Lung microvascular endothelial cell (primary cell): ENCODE measurements at regions not wholly inside any gene's neighbourhood (a gene's known extent, or its start where the extent isn't known, plus 50 kb on each side); places are given as distances from the start of the nearest gene placed in this dataset.
"Not testable (repeated sequence)": the region's sequence is repeated elsewhere in the genome, so short reads cannot be mapped to it uniquely, and the experiment has no call there.

ENCODE experiments used
- DNase-seq, 2 donors: peaks; one replicate each; pipeline versions ENCODE4 v3.0.0 to v3.0.0-alpha.2; 2010; ENCODE audit warnings: low read depth in 2 of 2

- not testable (repeated sequence) for DNase-seq
These were observed 111.4 kb upstream of the METTL9 start for GRCh38 chr16:21487956-21488355.

- not testable (repeated sequence) for DNase-seq
These were observed 100.3 kb upstream of the METTL9 start for GRCh38 chr16:21499046-21499445.

GRCh38 chr16:21501223-21501868 is 98.0 kb upstream of the METTL9 start:
- DNase-seq: peak in 1 of 2 donors; percentile 35

- DNase-seq: peak; percentile 85 to 93
These were observed 97.3 kb upstream of the METTL9 start for GRCh38 chr16:21501869-21502667.

GRCh38 chr16:21503574-21503920 is 95.8 kb upstream of the METTL9 start:
- not testable (repeated sequence) for DNase-seq

- not testable (repeated sequence) for DNase-seq
These were observed 95.2 kb upstream of the METTL9 start for GRCh38 chr16:21503941-21504832.

GRCh38 chr16:21505751-21506520 is 93.4 kb upstream of the METTL9 start:
- DNase-seq: not testable (repeated sequence)

GRCh38 chr16:21506857-21507456 is 92.4 kb upstream of the METTL9 start:
- DNase-seq: not testable (repeated sequence)

GRCh38 chr16:21507631-21508305 is 91.6 kb upstream of the METTL9 start:
- not testable (repeated sequence) for DNase-seq

GRCh38 chr16:21508661-21509436 is 90.5 kb upstream of the METTL9 start:
- DNase-seq: not testable (repeated sequence)

GRCh38 chr16:21509437-21510086 is 89.8 kb upstream of the METTL9 start:
- DNase-seq: not testable (repeated sequence)

- DNase-seq: not testable (repeated sequence)
These were observed 88.5 kb upstream of the METTL9 start for GRCh38 chr16:21510869-21511255.

- peak; percentile 37 to 66 for DNase-seq
These were observed 87.8 kb upstream of the METTL9 start for GRCh38 chr16:21511315-21512210.

- DNase-seq: not testable (repeated sequence)
These were observed 86.8 kb upstream of the METTL9 start for GRCh38 chr16:21512280-21513192.

- DNase-seq: not testable (repeated sequence)
These were observed 86.0 kb upstream of the METTL9 start for GRCh38 chr16:21513337-21513741.

- DNase-seq: peak in 1 of 2 donors; percentile 60
These were observed 85.4 kb upstream of the METTL9 start for GRCh38 chr16:21513812-21514473.
